Activated CD8-positive, alpha-beta memory T cell treated with anti-CD3 and anti-CD28 coated beads for 36 hours (primary cell): ENCODE measurements at regions not wholly inside any gene's neighbourhood (a gene's known extent, or its start where the extent isn't known, plus 50 kb on each side); places are given as distances from the start of the nearest gene placed in this dataset.

Source experiments
- CTCF ChIA-PET: fragments of 350-600 bp; sonication (Branson Sonifier 250); formaldehyde crosslinking; loops from one replicate; lab custom pipeline; 2021; ENCODE audit warnings: antibody characterized with exemption; lab: Charles Lee
- POLR2A ChIA-PET: fragments of 350-600 bp; sonication (Branson Sonifier 250); formaldehyde crosslinking; loops from one replicate; lab custom pipeline; 2021; ENCODE audit warnings: antibody characterized with exemption; lab: Charles Lee

DNA sequence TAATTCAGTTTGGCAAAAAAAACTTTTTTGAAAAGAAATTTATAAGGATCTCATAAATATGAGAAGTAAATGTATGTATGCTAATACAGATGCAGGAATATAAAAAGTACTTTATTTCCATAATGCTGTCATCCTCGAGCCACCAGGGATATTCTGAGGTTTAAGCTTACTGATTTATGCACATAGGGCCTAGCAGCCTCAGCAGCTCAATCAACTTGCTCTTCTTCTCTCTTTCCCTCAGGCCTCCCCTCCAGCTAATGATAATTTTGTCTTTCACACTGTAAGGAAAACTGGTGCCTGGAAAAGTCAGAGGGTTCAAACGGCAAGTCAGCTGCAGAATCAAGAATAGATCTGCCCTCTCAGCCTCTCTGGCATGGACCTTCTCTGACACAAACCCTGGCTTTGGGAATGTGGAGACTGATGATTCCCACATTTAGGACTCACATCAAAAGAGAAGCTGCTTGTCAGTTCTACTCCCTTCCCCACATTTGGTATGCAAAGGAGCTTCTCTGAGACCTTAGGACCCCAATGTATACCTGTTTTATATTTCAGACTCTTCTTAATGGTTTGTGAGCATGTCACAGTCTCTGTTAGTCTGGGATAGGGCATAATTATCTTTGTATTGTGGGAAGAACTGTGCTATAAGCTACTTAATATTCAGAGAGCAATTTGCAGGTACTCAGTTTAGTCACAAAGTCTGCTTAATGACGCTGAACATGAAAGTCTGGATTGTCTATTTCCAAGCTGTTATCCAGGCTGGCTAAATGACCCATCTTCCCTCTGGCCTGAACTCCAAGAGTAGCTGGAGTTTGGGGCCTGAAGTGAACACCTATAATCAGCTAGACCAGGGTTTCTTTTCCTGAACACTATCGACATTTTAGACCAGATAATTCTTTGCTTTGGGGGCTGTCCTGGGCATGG lies 52.1 kb upstream of the DIPK1A start:
- CTCF ChIA-PET = no interaction called here
- POLR2A ChIA-PET = no interaction called here

DNA sequence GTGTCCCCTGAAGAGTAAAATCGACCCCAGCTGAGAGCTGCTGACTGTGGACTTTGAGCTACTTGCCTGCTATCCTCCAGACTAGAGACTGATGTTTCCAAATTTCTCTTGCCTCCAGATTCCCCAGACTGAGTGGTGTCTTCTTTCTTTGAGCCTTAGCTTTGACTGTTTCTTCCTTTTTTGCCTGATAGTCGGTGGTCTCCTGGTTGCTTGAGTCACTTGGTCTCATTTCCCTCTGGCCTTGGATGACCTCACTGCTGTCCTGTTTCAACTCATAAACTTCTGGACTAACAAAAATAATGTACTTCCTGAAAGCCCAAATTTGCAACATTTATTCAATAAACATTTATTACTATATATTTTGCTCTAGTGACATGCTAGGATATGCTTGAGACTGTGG lies 52.9 kb upstream of the DIPK1A start:
- CTCF ChIA-PET = no interaction called here
- POLR2A ChIA-PET = no interaction called here

DNA sequence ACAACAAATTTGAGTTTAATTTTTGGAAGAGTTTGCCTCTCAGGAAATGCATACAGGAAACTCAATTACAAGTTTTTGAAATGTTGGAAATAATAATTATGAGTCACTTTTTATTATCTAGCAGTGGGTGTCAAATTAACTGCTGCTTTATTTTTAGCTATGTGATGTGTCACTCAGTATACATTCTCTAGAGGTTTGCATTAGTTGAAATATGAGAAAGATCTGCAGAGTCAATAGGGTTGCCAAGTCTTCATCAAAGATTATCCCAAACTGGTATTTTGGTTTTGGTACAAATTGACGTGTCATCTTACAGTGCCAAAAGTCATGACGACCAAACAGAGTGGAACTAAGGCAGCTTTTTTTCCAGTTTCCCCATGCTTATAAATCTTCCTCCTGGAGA lies 54.3 kb upstream of the DIPK1A start:
- POLR2A ChIA-PET = no interaction called here

GRCh38 chr1:93016171-93016570 lies 54.9 kb upstream of the DIPK1A start:
- ChIA-PET CTCF (interaction anchor here (1.1 kb wide), 1 partner anchor 22 kb away, joined by 3 read pairs; no protein-coding TSS in a partner anchor), POLR2A (no interaction called here)

More for the DNA sequence above, 54.3 kb upstream of the DIPK1A start:
- CTCF ChIA-PET = interaction anchor here (1.1 kb wide), 1 partner anchor 21 kb away, joined by 3 read pairs; no protein-coding TSS in a partner anchor

- ChIA-PET CTCF (interaction anchor here (0.6 to 3.3 kb wide), 6 partner anchors 17 to 69 kb away, joined by 3 to 19 read pairs (median 4); no protein-coding TSS in a partner anchor), POLR2A (no interaction called here)
Measured at GRCh38 chr1:93021539-93022134, 57.4 kb upstream of the MTF2 start.

GRCh38 chr1:93022580-93022979 lies 56.5 kb upstream of the MTF2 start:
- CTCF ChIA-PET = interaction anchor here (0.7 to 3.3 kb wide), 4 partner anchors 14 to 68 kb away, joined by 3 to 19 read pairs (median 4); no protein-coding TSS in a partner anchor
- POLR2A ChIA-PET = no interaction called here

- CTCF ChIA-PET = interaction anchor here (0.7 to 3.3 kb wide), 2 partner anchors 13 to 39 kb away, joined by 3 to 19 read pairs; no protein-coding TSS in a partner anchor
- POLR2A ChIA-PET = interaction anchor here (1.1 kb wide), 1 partner anchor 57 kb away, joined by 3 read pairs; no protein-coding TSS in a partner anchor
Measured at GRCh38 chr1:93023281-93023680, 55.8 kb upstream of the MTF2 start.

DNA sequence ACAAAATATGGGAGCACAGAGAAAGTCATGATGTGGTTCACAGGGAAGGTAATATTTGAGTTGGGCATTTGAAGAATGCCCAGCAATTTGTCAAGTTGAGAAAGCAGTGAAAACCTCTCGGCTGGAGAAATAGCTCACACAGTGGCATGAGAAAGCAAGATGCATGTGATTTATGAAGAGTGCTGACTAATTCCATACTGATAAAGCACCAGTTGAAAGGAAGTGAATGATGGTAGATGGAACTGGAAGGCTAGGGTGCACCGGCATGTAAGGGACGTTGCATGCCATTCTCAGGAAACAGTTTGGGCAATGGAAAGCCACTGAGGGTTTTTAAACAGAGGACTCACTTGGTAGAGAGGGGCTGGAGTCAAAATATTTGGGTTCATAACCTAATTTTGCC lies 53.5 kb upstream of the MTF2 start:
- CTCF ChIA-PET = interaction anchor here (0.9 kb wide), 1 partner anchor 15 kb away, joined by 3 read pairs; no protein-coding TSS in a partner anchor
- POLR2A ChIA-PET = no interaction called here

DNA sequence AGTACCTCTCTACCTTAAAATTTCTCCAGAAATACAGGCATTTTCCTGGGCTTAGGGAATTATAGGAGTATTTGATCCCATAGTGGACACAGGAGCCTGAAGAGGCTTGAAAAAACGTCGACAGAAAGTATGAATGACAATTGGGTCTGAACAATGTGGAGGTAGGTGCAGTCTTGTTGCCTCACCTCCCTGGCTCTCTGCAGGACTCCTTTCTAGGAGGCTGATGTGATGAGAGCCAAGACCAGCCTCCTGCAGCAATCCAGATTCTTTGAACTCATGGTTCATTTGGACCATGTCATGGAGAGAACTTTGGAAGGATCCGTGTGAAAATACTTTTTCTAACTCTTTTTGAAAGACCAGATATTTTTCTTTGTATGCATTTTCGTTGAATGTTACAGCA lies 50.5 kb upstream of the MTF2 start:
- POLR2A ChIA-PET = no interaction called here
- CTCF ChIA-PET = no interaction called here
